Left kidney (tissue), 1 donor: ENCODE measurements at regions not wholly inside any gene's neighbourhood (a gene's known extent, or its start where the extent isn't known, plus 50 kb on each side); places are given as distances from the start of the nearest gene placed in this dataset.

ENCODE experiments used
- DNase-seq: peaks from one replicate; pipeline ENCODE4 v3.0.0-alpha.2; 2013

GRCh38 chr12:45670346-45671065 lies 59.0 kb upstream of the ARID2 start:
- DNase-seq: no peak

DNA sequence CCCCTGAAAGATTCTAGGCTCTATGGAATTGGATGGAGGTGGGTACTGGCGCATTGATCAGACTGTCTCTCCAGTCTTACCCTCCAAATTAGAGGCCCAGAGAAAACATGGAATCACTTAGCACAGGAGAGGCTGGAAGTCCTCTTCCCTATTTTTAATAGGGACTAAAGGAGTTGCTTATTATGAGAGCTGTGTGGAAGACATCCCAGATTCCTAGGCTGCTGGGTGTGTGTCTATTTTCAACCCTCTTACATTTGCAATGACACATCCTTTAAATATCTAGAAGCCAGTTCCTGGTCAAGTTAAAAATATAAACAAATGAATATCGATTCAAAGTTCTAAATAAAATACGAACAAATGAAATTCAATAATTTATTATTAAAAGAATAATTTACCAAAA lies 58.3 kb upstream of the ARID2 start:
- no peak for DNase-seq

- DNase-seq: no peak
Observed at GRCh38 chr12:45674181-45674977, 55.1 kb upstream of the ARID2 start.

DNA sequence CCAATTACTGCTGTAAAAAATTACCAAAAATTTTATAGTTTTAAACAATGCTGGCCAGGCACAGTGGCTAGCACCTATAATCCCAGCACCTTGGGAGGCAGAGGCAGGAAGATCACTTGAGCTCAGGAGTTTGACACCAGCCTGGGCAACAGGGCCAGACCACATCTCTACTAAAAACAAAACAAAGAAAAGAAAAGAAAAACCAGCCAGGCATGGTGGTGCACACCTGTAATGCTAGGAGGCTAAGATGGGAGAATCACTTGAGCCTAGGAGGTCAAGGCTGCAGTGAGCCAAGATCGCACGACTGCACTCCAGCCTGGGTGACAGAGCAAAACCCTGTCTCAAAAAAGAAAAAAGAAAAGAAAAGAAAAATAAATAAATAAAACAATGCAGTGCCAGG lies 54.0 kb upstream of the ARID2 start:
- no peak for DNase-seq
